ENCODE measurements at regions not wholly inside any gene's neighbourhood (a gene's known extent, or its start where the extent isn't known, plus 50 kb on each side); places are given as distances from the start of the nearest gene placed in this dataset.

- Histone ChIP-seq H3K4me2 (ENCODE audit: control insufficient read depth, insufficient read depth) (no peak overlapping the region), H3K36me3 (ENCODE audit: control insufficient read depth in 2 of 2, insufficient read depth in 2 of 2, low read length in 1 of 2) (no peaks in the 10 kb centered on the region), H3K79me2 (ENCODE audit: control insufficient read depth, insufficient read depth, low read length) (no peaks in the 10 kb centered on the region), H3K27me3 (replicated peaks in 1 of 2; ENCODE audit: control insufficient read depth in 2 of 2, insufficient read depth in 2 of 2, low read length in 1 of 2) (no peaks in the 10 kb centered on the region; a peak in 2 of 4 replicates), H3K9me3 (replicated peaks; ENCODE audit: control insufficient read depth, insufficient read depth, low read length) (no peaks in the 10 kb centered on the region), H3K27ac (ENCODE audit: control insufficient read depth, insufficient read depth) (no peak overlapping the region), H2AFZ (ENCODE audit: control insufficient read depth, low read depth, low read length) (no peak overlapping the region), H3K4me3 (no peak overlapping the region), H4K20me1 (ENCODE audit: control insufficient read depth, insufficient read depth) (no peaks in the 10 kb centered on the region), H3K4me1 (ENCODE audit: control insufficient read depth, insufficient read depth, low read length) (no peaks in the 10 kb centered on the region), H3K9ac (ENCODE audit: control insufficient read depth, insufficient read depth, low read length) (no peak overlapping the region)
- POLR2A ChIA-PET = no interaction called here
- CTCF ChIA-PET = interaction anchor here (1.0 kb wide), 1 partner anchor 38 kb away, joined by 3 read pairs; no protein-coding TSS in a partner anchor
- no peak for FAIRE-seq
- SMC1A ChIA-PET (ENCODE audit: uncharacterized antibody, unreplicated experiment) = interaction anchor here (0.5 kb wide), 1 partner anchor 292 kb away, joined by 3 read pairs; no protein-coding TSS in a partner anchor
- no TSS peak for BruUV-seq (replicated peaks)
- intact Hi-C loops (cut with micrococcal nuclease; ENCODE audit: unreplicated experiment) (no loop called here), in situ Hi-C loops (cut with MboI) (no loop called here)
- no peak for TF ChIP-seq STAT3 (IDR thresholded peaks at IDR 0.05; ENCODE audit: low read depth, low read length)
- TF ChIP-seq MXI1 (IDR thresholded peaks at IDR 0.05; ENCODE audit: low read depth, low read length) = no peak
- no peak for TF ChIP-seq BHLHE40 (IDR thresholded peaks at IDR 0.05; ENCODE audit: borderline replicate concordance in 1 of 2, low read depth in 2 of 2, low read length in 1 of 2)
- TF ChIP-seq SUPT20H (IDR thresholded peaks at IDR 0.05; ENCODE audit: borderline replicate concordance, control insufficient read depth, low read depth, low read length) = no peak
- no peak for TF ChIP-seq GABPA (IDR thresholded peaks at IDR 0.05; ENCODE audit: low read depth)
- no peak for TF ChIP-seq SMC3 (IDR thresholded peaks at IDR 0.05; ENCODE audit: borderline replicate concordance, low read length)
- no peak for TF ChIP-seq IRF3 (IDR thresholded peaks at IDR 0.05)
- TF ChIP-seq TAF1 (IDR thresholded peaks at IDR 0.05; ENCODE audit: borderline replicate concordance, low read depth, low read length) = no peak
- no peak for TF ChIP-seq FOXM1 (IDR thresholded peaks at IDR 0.05; ENCODE audit: low read depth, low read length)
- no peak for TF ChIP-seq IKZF2 (IDR thresholded peaks at IDR 0.05)
- TF ChIP-seq RFX5 (IDR thresholded peaks at IDR 0.05; ENCODE audit: low read depth, low read length) = no peak
- TF ChIP-seq, protein P1, sequence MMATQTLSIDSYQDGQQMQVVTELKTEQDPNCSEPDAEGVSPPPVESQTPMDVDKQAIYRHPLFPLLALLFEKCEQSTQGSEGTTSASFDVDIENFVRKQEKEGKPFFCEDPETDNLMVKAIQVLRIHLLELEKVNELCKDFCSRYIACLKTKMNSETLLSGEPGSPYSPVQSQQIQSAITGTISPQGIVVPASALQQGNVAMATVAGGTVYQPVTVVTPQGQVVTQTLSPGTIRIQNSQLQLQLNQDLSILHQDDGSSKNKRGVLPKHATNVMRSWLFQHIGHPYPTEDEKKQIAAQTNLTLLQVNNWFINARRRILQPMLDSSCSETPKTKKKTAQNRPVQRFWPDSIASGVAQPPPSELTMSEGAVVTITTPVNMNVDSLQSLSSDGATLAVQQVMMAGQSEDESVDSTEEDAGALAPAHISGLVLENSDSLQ (IDR thresholded peaks at IDR 0.05) = no peak
- no peak for TF ChIP-seq RAD51 (IDR thresholded peaks at IDR 0.05)
- no peak for TF ChIP-seq TCF7 (IDR thresholded peaks at IDR 0.05; ENCODE audit: borderline replicate concordance)
- no peak for ATAC-seq
- 40% methylated on average over 1 of the region's 1 CpG for WGBS (ENCODE audit: insufficient coverage, insufficient replicate concordance, low lambda C conversion rate, missing lambda C conversion rate)
- DNase-seq (ENCODE audit: low read depth, low spot score) = no peak
- RAD21 ChIA-PET (ENCODE audit: unreplicated experiment) = no interaction called here
These were observed 112.5 kb downstream of the CCNG2 start for GRCh38 chr4:77269505-77269904.

Measured in GM12878 (cell line).